ENCODE measurements at regions not wholly inside any gene's neighbourhood (a gene's known extent, or its start where the extent isn't known, plus 50 kb on each side); places are given as distances from the start of the nearest gene placed in this dataset.
A peak's percentile ranks its signal among the peaks of the same experiment; 100 is the strongest.

- Histone ChIP-seq H3K27ac (no peak overlapping the region), H3K4me3 (no peak overlapping the region), H3K27me3 (no peaks in the 10 kb centered on the region), H3K4me1 (peaks cover 13% of the 10 kb centered on the region), H3K36me3 (no peaks in the 10 kb centered on the region), H3K9me3 (no peaks in the 10 kb centered on the region)
- TF ChIP-seq POLR2AphosphoS5 (IDR thresholded peaks at IDR 0.05; ENCODE audit: insufficient read depth in 1 of 2, low read depth in 1 of 2), result no peak
- TF ChIP-seq CTCF (IDR thresholded peaks at IDR 0.05), result no peak
- TF ChIP-seq POLR2A (IDR thresholded peaks at IDR 0.05), result no peak
- intact Hi-C loops (cut with DNase I), result loop anchor here (10.0 kb wide), 1 partner anchor 124 kb away; the partner anchor contains the start of gene FAT1
- no peak for DNase-seq (ENCODE audit: extremely low spot score in 2 of 2)
These were observed 124.8 kb upstream of the FAT1 start for GRCh38 chr4:186848437-186848836.

GRCh38 chr4:186851291-186852072 lies 127.8 kb upstream of the FAT1 start:
- Histone ChIP-seq H3K36me3 (no peaks in the 10 kb centered on the region), H3K4me1 (no peaks in the 10 kb centered on the region), H3K27ac (no peak overlapping the region), H3K9me3 (no peaks in the 10 kb centered on the region), H3K4me3 (no peak overlapping the region), H3K27me3 (no peaks in the 10 kb centered on the region)
- DNase-seq (ENCODE audit: extremely low spot score in 2 of 2), result no peak
- intact Hi-C loops (cut with DNase I), result no loop called here
- TF ChIP-seq POLR2A (IDR thresholded peaks at IDR 0.05) (no peak), CTCF (IDR thresholded peaks at IDR 0.05) (no peak), POLR2AphosphoS5 (IDR thresholded peaks at IDR 0.05; ENCODE audit: insufficient read depth in 1 of 2, low read depth in 1 of 2) (no peak)

DNA sequence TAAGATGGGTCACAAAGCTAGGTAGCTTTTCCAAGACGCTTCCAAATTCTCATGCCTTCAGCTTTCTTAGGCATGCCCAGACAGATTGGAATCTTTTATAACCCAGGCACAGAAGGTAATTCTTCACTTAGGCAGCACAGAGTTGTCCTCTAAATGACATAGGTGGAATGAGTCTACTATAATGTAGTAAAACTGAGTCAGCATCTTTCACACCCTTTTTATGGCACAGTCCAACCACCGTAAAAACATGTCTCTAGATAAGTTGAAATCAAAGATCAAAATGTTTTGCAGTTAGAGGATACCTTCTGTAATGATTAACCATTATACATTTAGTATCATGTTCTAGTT lies 128.4 kb upstream of the FAT1 start:
- H3K36me3 ChIP-seq, result no peaks in the 10 kb centered on the region
- TF ChIP-seq POLR2A (IDR thresholded peaks at IDR 0.05) (no peak), POLR2AphosphoS5 (IDR thresholded peaks at IDR 0.05; ENCODE audit: insufficient read depth in 1 of 2, low read depth in 1 of 2) (peak in 1 of 2 donors; percentile 28)

DNA sequence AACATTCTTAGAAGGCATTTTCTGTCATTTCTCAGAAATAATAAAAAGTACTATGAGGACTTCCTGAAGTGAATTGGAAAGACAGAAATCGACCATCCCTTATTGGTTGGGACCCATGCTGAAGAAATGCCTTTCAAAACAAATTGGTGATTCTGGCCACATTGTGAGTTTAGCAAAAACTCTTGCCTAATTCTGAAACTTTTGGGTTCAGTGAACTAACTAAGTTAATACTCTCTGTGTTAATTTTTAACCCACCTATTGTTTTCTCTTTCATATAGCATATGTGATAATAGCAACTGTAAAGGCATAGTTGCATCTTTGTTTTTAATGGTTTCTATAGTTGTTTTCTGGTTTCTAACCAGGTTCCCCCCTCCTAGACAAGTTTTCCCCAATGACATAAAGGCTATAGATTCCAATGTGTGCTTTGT lies 129.3 kb upstream of the FAT1 start:
- Histone ChIP-seq H3K9me3 (no peaks in the 10 kb centered on the region), H3K27me3 (no peaks in the 10 kb centered on the region), H3K27ac (no peak overlapping the region), H3K4me3 (no peak overlapping the region), H3K4me1 (no peaks in the 10 kb centered on the region), H3K36me3 (no peaks in the 10 kb centered on the region)
- TF ChIP-seq POLR2AphosphoS5 (IDR thresholded peaks at IDR 0.05; ENCODE audit: insufficient read depth in 1 of 2, low read depth in 1 of 2) (no peak), POLR2A (IDR thresholded peaks at IDR 0.05) (no peak), CTCF (IDR thresholded peaks at IDR 0.05) (no peak)
- intact Hi-C loops (cut with DNase I), result no loop called here
- no peak for DNase-seq (ENCODE audit: extremely low spot score in 2 of 2)

More for the DNA sequence above, 128.4 kb upstream of the FAT1 start:
- H3K27me3 ChIP-seq, result no peaks in the 10 kb centered on the region
- no peak overlapping the region for H3K27ac ChIP-seq
- H3K9me3 ChIP-seq, result no peaks in the 10 kb centered on the region
- H3K4me3 ChIP-seq, result no peak overlapping the region
- intact Hi-C loops (cut with DNase I), result no loop called here
- no peak for DNase-seq (ENCODE audit: extremely low spot score in 2 of 2)
- H3K4me1 ChIP-seq, result no peaks in the 10 kb centered on the region

GRCh38 chr4:186854256-186854655 lies 130.6 kb upstream of the FAT1 start:
- Histone ChIP-seq H3K27ac (no peak overlapping the region), H3K4me1 (no peaks in the 10 kb centered on the region), H3K4me3 (no peak overlapping the region), H3K36me3 (no peaks in the 10 kb centered on the region), H3K9me3 (no peaks in the 10 kb centered on the region), H3K27me3 (no peaks in the 10 kb centered on the region)
- intact Hi-C loops (cut with DNase I), result no loop called here
- no peak for DNase-seq (ENCODE audit: extremely low spot score in 2 of 2)
- no peak for TF ChIP-seq POLR2AphosphoS5 (IDR thresholded peaks at IDR 0.05; ENCODE audit: insufficient read depth in 1 of 2, low read depth in 1 of 2)
- TF ChIP-seq POLR2A (IDR thresholded peaks at IDR 0.05), result no peak
- TF ChIP-seq CTCF (IDR thresholded peaks at IDR 0.05), result no peak
